ENCODE measurements at regions not wholly inside any gene's neighbourhood (a gene's known extent, or its start where the extent isn't known, plus 50 kb on each side); places are given as distances from the start of the nearest gene placed in this dataset.
A peak's percentile ranks its signal among the peaks of the same experiment; 100 is the strongest.

- TF ChIP-seq NAIF1 (CRISPR knock-in tag; IDR thresholded peaks at IDR 0.05; ENCODE audit: borderline replicate concordance) = no peak
- 0 out of 2 replicates have a peak, but pooled peaks have one; percentile 83 for TF ChIP-seq KDM1A (CRISPR knock-in tag; IDR thresholded peaks at IDR 0.05)
- TF ChIP-seq ZNF512B (CRISPR knock-in tag; IDR thresholded peaks at IDR 0.05; ENCODE audit: borderline replicate concordance) = no peak
- no peak for TF ChIP-seq AGO1 (IDR thresholded peaks at IDR 0.05; ENCODE audit: low read depth, low read length, poor library complexity, severe bottlenecking)
- TF ChIP-seq EED (CRISPR knock-in tag; IDR thresholded peaks at IDR 0.05) = no peak
- TF ChIP-seq ZNF281 (CRISPR knock-in tag; IDR thresholded peaks at IDR 0.05; ENCODE audit: borderline replicate concordance) = peak; percentile 74; the same call in 1 of the 2 replicates
- TF ChIP-seq DMTF1 (CRISPR knock-in tag; IDR thresholded peaks at IDR 0.05) = no peak
- peak; percentile 97 for TF ChIP-seq MED1 (CRISPR knock-in tag; IDR thresholded peaks at IDR 0.05)
- no peak for TF ChIP-seq LCORL (IDR thresholded peaks at IDR 0.05)
- TF ChIP-seq LCORL (CRISPR knock-in tag; IDR thresholded peaks at IDR 0.05) = peak; percentile 87
- TF ChIP-seq ZNF256 (CRISPR knock-in tag; conservative IDR thresholded peaks at IDR 0.05) = no peak
- no peak for TF ChIP-seq ZFP41 (CRISPR knock-in tag; IDR thresholded peaks at IDR 0.05; ENCODE audit: borderline replicate concordance)
- TF ChIP-seq ZBTB33 (CRISPR knock-in tag; IDR thresholded peaks at IDR 0.05) = peak; percentile 71; the same call in 1 of the 2 replicates
- no peak for TF ChIP-seq ZNF557 (CRISPR knock-in tag; IDR thresholded peaks at IDR 0.05)
- 0 out of 2 replicates have a peak, but pooled peaks have one; percentile 33 for TF ChIP-seq LRRFIP1 (CRISPR knock-in tag; conservative IDR thresholded peaks at IDR 0.05)
These were observed 112.5 kb downstream of the SNX5 start (continued) for GRCh38 chr20:17856024-17856564.

Measured in HepG2 (cell line).